ENCODE measurements at regions not wholly inside any gene's neighbourhood (a gene's known extent, or its start where the extent isn't known, plus 50 kb on each side); places are given as distances from the start of the nearest gene placed in this dataset.

DNA sequence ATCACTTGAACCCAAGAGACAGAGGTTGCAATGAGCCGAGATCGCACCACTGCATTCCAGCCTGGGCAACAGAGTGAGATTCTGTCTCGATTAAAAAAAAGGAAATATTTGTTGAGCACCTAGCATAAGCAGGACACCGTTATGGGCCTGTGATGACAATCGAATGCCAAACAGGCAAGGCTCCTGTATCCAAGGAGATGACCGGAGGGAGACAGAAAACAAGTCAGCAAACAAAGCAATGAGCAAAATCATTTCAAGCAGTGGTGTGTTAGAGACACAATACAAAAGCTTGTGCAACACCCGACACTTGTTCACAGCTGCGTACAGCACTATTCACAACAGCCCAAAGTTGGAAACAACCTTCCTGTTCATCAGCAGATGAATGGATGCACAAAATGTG is 87.1 kb upstream of the CPEB4 start:
- Histone ChIP-seq H3K9ac (ENCODE audit: insufficient read depth in 1 of 2, low read length in 2 of 2) (no peak overlapping the region), H3K4me3 (no peak overlapping the region), H3K36me3 (ENCODE audit: control insufficient read depth in 4 of 4, insufficient read depth in 4 of 4, low read length in 4 of 4) (no peaks in the 10 kb centered on the region), H3K27ac (ENCODE audit: low read depth in 1 of 2, low read length in 1 of 2) (no peak overlapping the region), H3K4me1 (ENCODE audit: control insufficient read depth in 5 of 5, insufficient read depth in 5 of 5, low read length in 5 of 5) (peaks cover 0 to 2% (median 0%) of the 10 kb centered on the region in 5 donors), H3K27me3 (ENCODE audit: control insufficient read depth in 3 of 3, insufficient read depth in 3 of 3, low read length in 2 of 3) (no peaks in the 10 kb centered on the region), H3K9me3 (ENCODE audit: control insufficient read depth in 4 of 4, insufficient read depth in 3 of 4, low read length in 3 of 4) (no peaks in the 10 kb centered on the region)
- TF ChIP-seq, protein P1, sequence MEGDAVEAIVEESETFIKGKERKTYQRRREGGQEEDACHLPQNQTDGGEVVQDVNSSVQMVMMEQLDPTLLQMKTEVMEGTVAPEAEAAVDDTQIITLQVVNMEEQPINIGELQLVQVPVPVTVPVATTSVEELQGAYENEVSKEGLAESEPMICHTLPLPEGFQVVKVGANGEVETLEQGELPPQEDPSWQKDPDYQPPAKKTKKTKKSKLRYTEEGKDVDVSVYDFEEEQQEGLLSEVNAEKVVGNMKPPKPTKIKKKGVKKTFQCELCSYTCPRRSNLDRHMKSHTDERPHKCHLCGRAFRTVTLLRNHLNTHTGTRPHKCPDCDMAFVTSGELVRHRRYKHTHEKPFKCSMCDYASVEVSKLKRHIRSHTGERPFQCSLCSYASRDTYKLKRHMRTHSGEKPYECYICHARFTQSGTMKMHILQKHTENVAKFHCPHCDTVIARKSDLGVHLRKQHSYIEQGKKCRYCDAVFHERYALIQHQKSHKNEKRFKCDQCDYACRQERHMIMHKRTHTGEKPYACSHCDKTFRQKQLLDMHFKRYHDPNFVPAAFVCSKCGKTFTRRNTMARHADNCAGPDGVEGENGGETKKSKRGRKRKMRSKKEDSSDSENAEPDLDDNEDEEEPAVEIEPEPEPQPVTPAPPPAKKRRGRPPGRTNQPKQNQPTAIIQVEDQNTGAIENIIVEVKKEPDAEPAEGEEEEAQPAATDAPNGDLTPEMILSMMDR (IDR thresholded peaks at IDR 0.05; ENCODE audit: control extremely low read depth, extremely low read depth) = no peak
- WGBS, 2 donors = 94 to 95% methylated on average over 8 of the region's 8 CpGs
- no peak for ATAC-seq (ENCODE audit: insufficient read depth, low FRiP score)
- DNase-seq = no peak

GRCh38 chr5:173802670-173803165 is 85.4 kb upstream of the CPEB4 start:
- Histone ChIP-seq H3K9me3 (ENCODE audit: control insufficient read depth in 4 of 4, insufficient read depth in 3 of 4, low read length in 3 of 4) (no peaks in the 10 kb centered on the region), H3K9ac (ENCODE audit: insufficient read depth in 1 of 2, low read length in 2 of 2) (no peak overlapping the region), H3K27me3 (ENCODE audit: control insufficient read depth in 3 of 3, insufficient read depth in 3 of 3, low read length in 2 of 3) (no peaks in the 10 kb centered on the region), H3K27ac (ENCODE audit: low read depth in 1 of 2, low read length in 1 of 2) (no peak overlapping the region), H3K4me1 (ENCODE audit: control insufficient read depth in 5 of 5, insufficient read depth in 5 of 5, low read length in 5 of 5) (peaks cover 0 to 2% (median 0%) of the 10 kb centered on the region in 5 donors), H3K36me3 (ENCODE audit: control insufficient read depth in 4 of 4, insufficient read depth in 4 of 4, low read length in 4 of 4) (no peaks in the 10 kb centered on the region), H3K4me3 (no peak overlapping the region)
- DNase-seq (peak in 1 of 3 donors; percentile 22), ATAC-seq (ENCODE audit: insufficient read depth, low FRiP score) (peak; percentile 76)
- TF ChIP-seq, protein P1 (IDR thresholded peaks at IDR 0.05; ENCODE audit: control extremely low read depth, extremely low read depth) = no peak
- WGBS, 2 donors = 50 to 62% methylated on average over 7 of the region's 7 CpGs

GRCh38 chr5:173804579-173804978 is 83.6 kb upstream of the CPEB4 start:
- Histone ChIP-seq H3K9me3 (ENCODE audit: control insufficient read depth in 4 of 4, insufficient read depth in 3 of 4, low read length in 3 of 4) (no peaks in the 10 kb centered on the region), H3K4me1 (ENCODE audit: control insufficient read depth in 5 of 5, insufficient read depth in 5 of 5, low read length in 5 of 5) (peaks cover 0 to 2% (median 0%) of the 10 kb centered on the region in 5 donors), H3K27ac (ENCODE audit: low read depth in 1 of 2, low read length in 1 of 2) (no peak overlapping the region), H3K9ac (ENCODE audit: insufficient read depth in 1 of 2, low read length in 2 of 2) (no peak overlapping the region), H3K4me3 (no peak overlapping the region), H3K27me3 (ENCODE audit: control insufficient read depth in 3 of 3, insufficient read depth in 3 of 3, low read length in 2 of 3) (no peaks in the 10 kb centered on the region), H3K36me3 (ENCODE audit: control insufficient read depth in 4 of 4, insufficient read depth in 4 of 4, low read length in 4 of 4) (no peaks in the 10 kb centered on the region)
- 89 to 92% methylated on average over 7 of the region's 7 CpGs for WGBS, 2 donors
- DNase-seq (no peak), ATAC-seq (ENCODE audit: insufficient read depth, low FRiP score) (no peak)
- TF ChIP-seq, protein P1 (IDR thresholded peaks at IDR 0.05; ENCODE audit: control extremely low read depth, extremely low read depth) = no peak

Data from lung (tissue), 11 donors.